ENCODE measurements at regions not wholly inside any gene's neighbourhood (a gene's known extent, or its start where the extent isn't known, plus 50 kb on each side); places are given as distances from the start of the nearest gene placed in this dataset.

GRCh38 chr6:93177918-93178317, 241.4 kb downstream of the EPHA7 start:
- TF ChIP-seq USF1 (IDR thresholded peaks at IDR 0.05; ENCODE audit: borderline replicate concordance, extremely low read length, insufficient read depth, low read depth, low read length) (no peak), NRF1 (conservative IDR thresholded peaks at IDR 0.05; ENCODE audit: low read depth, low read length) (no peak), ZZZ3 (IDR thresholded peaks at IDR 0.05; ENCODE audit: control insufficient read depth, insufficient read length, low read depth) (no peak)

Data from GM12878 (cell line).